Left forelimb (tissue), 1 donor: ENCODE measurements at regions not wholly inside any gene's neighbourhood (a gene's known extent, or its start where the extent isn't known, plus 50 kb on each side); places are given as distances from the start of the nearest gene placed in this dataset.

Source experiments
- DNase-seq: peaks from one replicate; pipeline ENCODE4 v3.0.0-alpha.2; 2018; ENCODE audit warnings: low spot score

GRCh38 chr4:38230821-38231563 lies 270.8 kb downstream of the PTTG2 start:
- no peak for DNase-seq

GRCh38 chr4:38231626-38232025 lies 271.4 kb downstream of the PTTG2 start:
- no peak for DNase-seq

GRCh38 chr4:38232741-38233140 lies 272.5 kb downstream of the PTTG2 start:
- DNase-seq = no peak

GRCh38 chr4:38233727-38234480 lies 273.7 kb downstream of the PTTG2 start:
- no peak for DNase-seq

- DNase-seq = no peak
Observed at GRCh38 chr4:38235354-38235753, 275.2 kb downstream of the PTTG2 start.

- no peak for DNase-seq
Observed at GRCh38 chr4:38236003-38236402, 275.8 kb downstream of the PTTG2 start.

GRCh38 chr4:38236503-38236902 lies 276.3 kb downstream of the PTTG2 start:
- DNase-seq = no peak

- DNase-seq = no peak
Observed at GRCh38 chr4:38237139-38237538, 276.9 kb downstream of the PTTG2 start.

- DNase-seq = no peak
Observed at GRCh38 chr4:38241541-38241940, 281.3 kb downstream of the PTTG2 start.

GRCh38 chr4:38242101-38242500 lies 281.9 kb downstream of the PTTG2 start:
- DNase-seq = no peak

- DNase-seq = no peak
Observed at GRCh38 chr4:38242822-38243387, 282.7 kb downstream of the PTTG2 start.

GRCh38 chr4:38243388-38244053 lies 283.3 kb downstream of the PTTG2 start:
- no peak for DNase-seq

- no peak for DNase-seq
Observed at GRCh38 chr4:38254825-38255224, 294.6 kb downstream of the PTTG2 start.

GRCh38 chr4:38255572-38255971 lies 295.4 kb downstream of the PTTG2 start:
- no peak for DNase-seq

GRCh38 chr4:38266616-38267015 lies 306.4 kb downstream of the PTTG2 start:
- no peak for DNase-seq

- no peak for DNase-seq
Observed at GRCh38 chr4:38268108-38268820, 308.1 kb downstream of the PTTG2 start.

GRCh38 chr4:38268837-38269236 lies 308.6 kb downstream of the PTTG2 start:
- no peak for DNase-seq

- DNase-seq = no peak
Observed at GRCh38 chr4:38273407-38273806, 313.2 kb downstream of the PTTG2 start.

GRCh38 chr4:38275331-38276100 lies 315.3 kb downstream of the PTTG2 start:
- DNase-seq = no peak

- no peak for DNase-seq
Observed at GRCh38 chr4:38278255-38278654, 318.1 kb downstream of the PTTG2 start.

- DNase-seq = no peak
Observed at GRCh38 chr4:38279077-38279476, 318.9 kb downstream of the PTTG2 start.
